ENCODE measurements at regions not wholly inside any gene's neighbourhood (a gene's known extent, or its start where the extent isn't known, plus 50 kb on each side); places are given as distances from the start of the nearest gene placed in this dataset.

GRCh38 chr9:86674487-86674886 lies 272.8 kb downstream of the GAS1 start:
- no peak for TF ChIP-seq POLR2A (IDR thresholded peaks at IDR 0.05; ENCODE audit: low read length)
- TF ChIP-seq GATA1 (IDR thresholded peaks at IDR 0.05; ENCODE audit: low read depth, low read length) = no peak

Measured in erythroblast (primary cell).